Memory B cell (primary cell): ENCODE measurements at regions not wholly inside any gene's neighbourhood (a gene's known extent, or its start where the extent isn't known, plus 50 kb on each side); places are given as distances from the start of the nearest gene placed in this dataset.
"Not testable (repeated sequence)": the region's sequence is repeated elsewhere in the genome, so short reads cannot be mapped to it uniquely, and the experiment has no call there.

Experiments
- ATAC-seq: fragments of 150-1000 bp; cut with Tn5 transposase; 2 replicates; pipeline ENCODE4 v1.10.0; 2021; ENCODE audit warnings: low read depth, mild to moderate bottlenecking, moderate library complexity
- DNase-seq, 2 donors: peaks; one replicate each; pipeline ENCODE4 v3.0.0; 2022; ENCODE audit warnings: low spot score in 2 of 2
- H3K27ac Mint-ChIP-seq: one replicate; pipeline ENCODE4 v1.8.0; 2022; ENCODE audit warnings: mild to moderate bottlenecking, moderate library complexity, mixed read lengths
- H3K27me3 Mint-ChIP-seq: one replicate; pipeline ENCODE4 v1.8.0; 2022; ENCODE audit warnings: mixed read lengths
- H3K36me3 Mint-ChIP-seq: one replicate; pipeline ENCODE4 v1.8.0; 2022; ENCODE audit warnings: mild to moderate bottlenecking, mixed read lengths
- H3K4me1 Mint-ChIP-seq: one replicate; pipeline ENCODE4 v1.8.0; 2022; ENCODE audit warnings: mixed read lengths
- H3K4me3 Mint-ChIP-seq: one replicate; pipeline ENCODE4 v1.8.0; 2022; ENCODE audit warnings: mild to moderate bottlenecking, moderate library complexity, mixed read lengths
- H3K9me3 Mint-ChIP-seq: one replicate; pipeline ENCODE4 v1.8.0; 2022; ENCODE audit warnings: mixed read lengths

DNA sequence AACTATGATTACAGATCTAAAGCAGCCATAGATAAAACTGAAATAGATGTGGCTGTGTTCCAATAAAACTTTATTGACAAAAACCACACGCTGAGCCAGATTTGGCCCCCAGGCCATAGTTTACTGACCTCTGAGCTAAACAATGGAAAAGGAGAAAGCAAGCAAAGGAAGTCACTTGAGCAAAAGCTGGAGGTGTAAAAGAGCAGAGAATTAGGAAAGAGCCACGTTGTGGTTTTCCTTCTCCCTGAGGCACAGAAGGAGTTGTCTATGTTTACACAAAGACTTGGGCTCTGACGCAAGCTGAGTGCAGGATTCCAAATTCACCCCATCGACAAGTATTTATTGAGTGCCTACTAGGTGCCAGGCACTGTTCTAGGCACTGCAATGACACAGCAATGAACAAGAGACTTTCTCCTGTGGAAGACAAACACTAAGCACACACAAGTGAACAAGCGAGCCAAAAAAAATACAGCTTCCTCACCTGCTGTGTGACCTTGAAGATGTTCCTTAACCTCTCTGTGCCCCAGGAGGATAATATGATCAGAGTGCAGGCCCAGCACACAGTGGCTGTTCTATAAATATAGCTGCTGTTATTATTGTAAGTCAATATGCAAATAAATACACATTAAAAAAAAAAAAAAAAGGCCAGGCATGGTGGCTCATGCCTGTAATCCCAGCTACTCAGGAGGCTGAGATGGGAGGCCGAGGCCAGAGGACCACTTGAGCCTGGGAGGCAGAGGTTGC is 75.4 kb upstream of the PTPN1 start:
- H3K9me3 Mint-ChIP-seq = no peaks in the 10 kb centered on the region
- H3K36me3 Mint-ChIP-seq = no peaks in the 10 kb centered on the region
- H3K27ac Mint-ChIP-seq = no peak overlapping the region
- DNase-seq (no peak), ATAC-seq (no peak)
- H3K27me3 Mint-ChIP-seq = peaks cover 17% of the 10 kb centered on the region
- H3K4me3 Mint-ChIP-seq = no peak overlapping the region
- no peaks in the 10 kb centered on the region for H3K4me1 Mint-ChIP-seq

GRCh38 chr20:50435397-50436051 is 74.7 kb upstream of the PTPN1 start:
- ATAC-seq (no peak), DNase-seq (no peak)
- no peak overlapping the region for H3K27ac Mint-ChIP-seq
- H3K36me3 Mint-ChIP-seq = no peaks in the 10 kb centered on the region
- H3K4me1 Mint-ChIP-seq = peaks cover 2% of the 10 kb centered on the region
- no peak overlapping the region for H3K4me3 Mint-ChIP-seq
- no peaks in the 10 kb centered on the region for H3K9me3 Mint-ChIP-seq
- peaks cover 20% of the 10 kb centered on the region for H3K27me3 Mint-ChIP-seq

- H3K36me3 Mint-ChIP-seq = no peaks in the 10 kb centered on the region
- H3K27me3 Mint-ChIP-seq = peaks cover 25% of the 10 kb centered on the region
- H3K27ac Mint-ChIP-seq = no peak overlapping the region
- ATAC-seq (no peak), DNase-seq (no peak)
- H3K4me1 Mint-ChIP-seq = peaks cover 5% of the 10 kb centered on the region
- H3K9me3 Mint-ChIP-seq = no peaks in the 10 kb centered on the region
- H3K4me3 Mint-ChIP-seq = no peak overlapping the region
Observed at GRCh38 chr20:50436052-50436656, 74.0 kb upstream of the PTPN1 start.

DNA sequence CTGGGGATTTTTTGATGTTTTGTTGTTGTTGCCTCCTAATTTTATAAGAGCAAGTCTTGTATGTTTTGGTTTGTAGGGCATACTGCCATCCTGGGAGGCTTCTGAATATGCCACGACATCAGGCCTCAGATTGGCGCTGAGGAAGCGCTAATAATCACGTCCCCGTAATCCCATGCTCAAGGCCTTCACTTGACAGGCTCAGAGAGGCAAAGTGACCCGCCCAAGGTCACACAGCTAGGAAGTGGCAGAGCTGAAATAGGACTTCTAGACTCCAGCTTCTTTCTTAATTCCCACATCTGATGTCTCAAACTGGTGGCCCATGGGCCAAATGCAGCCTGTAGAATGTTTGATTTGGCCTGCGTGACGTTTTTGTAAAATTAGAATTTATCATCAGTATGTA is 73.5 kb upstream of the PTPN1 start:
- ATAC-seq (no peak), DNase-seq (no peak)
- H3K27me3 Mint-ChIP-seq = peaks cover 23% of the 10 kb centered on the region
- H3K9me3 Mint-ChIP-seq = no peaks in the 10 kb centered on the region
- H3K4me1 Mint-ChIP-seq = peaks cover 5% of the 10 kb centered on the region
- no peaks in the 10 kb centered on the region for H3K36me3 Mint-ChIP-seq
- no peak overlapping the region for H3K4me3 Mint-ChIP-seq
- no peak overlapping the region for H3K27ac Mint-ChIP-seq

DNA sequence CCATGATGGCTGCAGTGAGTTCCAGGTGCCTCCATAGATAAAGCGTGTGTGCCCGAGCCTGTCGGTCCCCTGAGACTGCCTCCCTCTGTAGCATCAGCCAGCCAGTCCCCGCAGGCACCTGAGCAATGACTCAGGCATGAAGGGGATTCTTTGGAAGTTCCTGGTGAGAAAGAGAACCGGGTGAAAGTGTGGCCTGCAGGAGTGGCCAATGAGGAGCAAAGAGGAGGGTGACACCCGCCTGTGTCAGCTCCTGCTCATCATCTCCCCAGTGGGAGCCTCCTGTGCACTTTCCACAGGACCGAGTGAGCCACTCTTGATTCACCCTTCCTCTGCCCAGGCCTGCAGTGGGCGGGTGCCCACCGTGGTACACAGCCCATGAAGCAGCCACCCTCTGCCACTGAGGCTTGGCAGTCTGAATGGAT is 71.2 kb upstream of the PTPN1 start:
- no peaks in the 10 kb centered on the region for H3K36me3 Mint-ChIP-seq
- peaks cover 18% of the 10 kb centered on the region for H3K27me3 Mint-ChIP-seq
- no peaks in the 10 kb centered on the region for H3K9me3 Mint-ChIP-seq
- no peak for DNase-seq
- no peak overlapping the region for H3K27ac Mint-ChIP-seq
- H3K4me3 Mint-ChIP-seq = no peak overlapping the region
- no peak for ATAC-seq
- peaks cover 5% of the 10 kb centered on the region for H3K4me1 Mint-ChIP-seq

DNA sequence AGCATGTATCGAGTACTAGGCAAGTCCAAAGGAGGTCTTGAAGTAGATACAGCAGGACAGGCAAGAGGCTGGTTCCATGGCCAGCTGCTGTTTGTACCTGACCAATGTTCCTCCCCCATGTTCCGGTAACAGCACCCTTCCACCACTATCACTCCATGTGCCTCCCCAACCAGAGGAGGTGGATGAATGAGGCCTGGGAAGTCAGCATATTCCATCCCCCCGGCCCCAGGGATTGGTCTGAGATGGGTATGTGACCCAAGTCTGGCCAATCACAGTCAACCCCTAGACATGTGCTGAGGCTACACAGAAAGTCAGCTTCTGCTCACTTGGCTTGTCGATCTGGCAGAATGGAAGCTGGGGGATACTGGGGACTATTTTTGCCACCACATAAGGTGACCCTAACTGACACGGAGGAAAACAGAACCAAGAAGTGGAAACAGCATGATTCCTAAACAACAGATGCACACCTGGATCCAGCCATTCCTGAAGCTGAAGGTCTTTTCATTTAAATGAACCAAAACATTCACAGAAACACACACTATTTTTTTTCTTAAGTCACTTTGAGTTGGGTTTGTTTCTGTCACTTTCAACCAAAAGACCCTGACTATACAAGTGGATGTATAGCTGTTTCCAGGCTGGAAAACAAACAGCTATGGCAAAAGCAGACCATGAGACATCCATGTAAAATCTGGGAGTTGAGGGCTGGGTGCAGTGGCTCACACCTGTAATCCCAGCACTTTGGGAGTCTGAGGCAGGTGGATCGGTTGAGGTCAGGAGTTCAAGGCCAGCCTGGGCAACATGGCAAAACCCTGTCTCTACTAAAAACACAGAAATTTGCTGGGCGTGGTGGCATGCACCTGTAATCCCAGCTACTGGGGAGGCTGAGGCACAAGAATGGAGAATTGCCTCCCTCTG is 70.4 kb upstream of the PTPN1 start:
- Mint-ChIP-seq H3K27me3 (peaks cover 22% of the 10 kb centered on the region), H3K4me3 (no peak overlapping the region), H3K27ac (no peak overlapping the region), H3K4me1 (peaks cover 5% of the 10 kb centered on the region), H3K36me3 (no peaks in the 10 kb centered on the region), H3K9me3 (no peaks in the 10 kb centered on the region)
- ATAC-seq = no peak
- no peak for DNase-seq

DNA sequence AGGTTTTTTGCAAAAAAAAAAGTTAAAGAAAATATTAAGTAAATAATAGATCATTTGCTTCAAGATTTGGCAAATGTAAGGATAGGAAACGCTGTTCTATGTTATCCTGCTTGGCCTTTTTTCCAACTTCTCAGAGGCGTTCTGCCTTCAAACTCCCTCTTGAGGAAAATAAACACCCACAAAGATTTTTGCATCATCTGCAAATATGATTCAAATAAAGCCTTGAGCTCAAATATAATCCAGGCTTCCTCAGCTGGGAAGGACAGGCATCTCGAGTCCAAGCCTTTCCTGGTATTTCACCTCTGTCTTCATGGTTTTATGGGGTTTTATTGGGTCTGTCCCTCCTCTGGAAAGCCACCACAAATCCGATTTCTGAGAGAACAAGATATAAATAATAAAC is 67.7 kb upstream of the PTPN1 start:
- DNase-seq = no peak
- ATAC-seq = no peak
- H3K27ac Mint-ChIP-seq = no peak overlapping the region
- peaks cover 24% of the 10 kb centered on the region for H3K27me3 Mint-ChIP-seq
- H3K4me3 Mint-ChIP-seq = no peak overlapping the region
- peaks cover 2% of the 10 kb centered on the region for H3K36me3 Mint-ChIP-seq
- H3K4me1 Mint-ChIP-seq = peaks cover 5% of the 10 kb centered on the region
- H3K9me3 Mint-ChIP-seq = no peaks in the 10 kb centered on the region

DNA sequence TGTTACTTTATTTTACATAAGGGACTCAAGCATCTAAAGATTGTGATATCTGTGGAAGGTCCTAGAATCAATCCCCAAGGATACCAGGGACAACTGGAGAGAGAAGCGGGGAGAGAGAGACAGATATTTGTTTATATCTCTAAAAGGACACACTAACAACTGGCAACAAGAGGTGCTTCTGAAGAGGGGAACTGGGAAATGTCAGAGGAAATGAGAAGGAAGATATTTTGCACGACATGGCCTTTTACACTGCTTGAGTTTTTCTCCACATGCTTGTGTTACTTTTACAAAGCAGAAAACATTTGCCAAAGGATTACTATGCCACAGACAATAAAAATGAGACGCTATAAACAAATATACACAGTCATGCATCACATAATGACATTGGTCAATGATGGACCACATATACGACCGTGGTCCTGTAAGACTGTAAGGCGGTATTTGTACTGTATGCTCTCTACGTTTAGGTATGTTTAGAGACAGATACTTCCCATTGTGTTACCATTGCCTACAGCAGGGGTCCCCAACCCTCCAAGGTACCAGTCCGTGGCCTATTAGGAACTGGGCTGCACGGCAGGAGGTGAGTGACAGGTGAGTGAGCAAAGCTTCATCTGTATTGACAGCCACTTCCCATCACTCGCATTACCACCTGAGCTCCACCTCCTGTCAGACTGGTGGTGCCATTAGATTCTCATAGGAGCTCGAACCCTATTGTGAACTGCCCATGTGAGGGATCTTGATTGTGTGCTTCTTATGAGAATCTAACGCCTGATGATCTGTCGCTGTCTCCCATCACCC is 64.6 kb upstream of the PTPN1 start:
- Mint-ChIP-seq H3K27me3 (peaks cover 29% of the 10 kb centered on the region), H3K4me3 (no peak overlapping the region), H3K27ac (no peak overlapping the region), H3K36me3 (peaks cover 5% of the 10 kb centered on the region), H3K9me3 (no peaks in the 10 kb centered on the region), H3K4me1 (peaks cover 3% of the 10 kb centered on the region)
- DNase-seq (no peak), ATAC-seq (no peak)

DNA sequence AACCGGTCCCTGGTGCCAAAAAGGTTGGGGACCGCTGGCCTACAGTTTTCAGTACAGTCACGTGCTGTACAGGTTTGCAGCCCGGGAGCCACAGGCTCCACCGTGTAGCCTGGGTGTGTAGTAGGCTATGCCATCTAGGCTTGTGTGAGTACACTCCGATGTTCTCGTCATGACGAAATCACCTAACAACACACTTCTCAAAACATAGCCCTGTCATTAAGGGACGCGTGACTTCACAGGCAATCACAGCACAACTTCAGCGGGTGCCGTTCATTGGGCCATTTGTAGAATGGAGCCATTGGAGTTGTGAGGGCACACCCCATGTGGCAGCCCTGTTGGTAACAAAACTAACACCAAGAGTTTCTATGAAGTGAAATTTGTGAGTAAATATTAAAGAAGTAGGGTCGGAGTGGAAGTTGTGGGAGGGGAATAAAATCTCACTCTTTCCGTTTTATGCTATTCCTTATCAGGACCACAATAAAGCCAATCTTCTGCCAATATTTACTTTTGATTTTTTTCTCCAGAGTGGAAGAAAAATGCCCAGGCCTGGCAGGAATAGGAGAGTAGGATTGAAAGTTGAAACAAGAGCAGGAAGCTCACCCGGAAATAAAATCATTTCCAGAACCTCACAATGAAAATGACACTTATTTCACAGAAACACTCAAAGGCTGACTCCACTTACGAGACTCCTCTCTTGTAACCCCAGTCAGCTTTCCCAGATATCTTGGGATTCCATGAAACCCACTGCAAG is 63.7 kb upstream of the PTPN1 start:
- DNase-seq = no peak
- no peaks in the 10 kb centered on the region for H3K9me3 Mint-ChIP-seq
- peaks cover 5% of the 10 kb centered on the region for H3K36me3 Mint-ChIP-seq
- H3K4me1 Mint-ChIP-seq = peaks cover 8% of the 10 kb centered on the region
- H3K27ac Mint-ChIP-seq = no peak overlapping the region
- no peak for ATAC-seq
- H3K27me3 Mint-ChIP-seq = peaks cover 28% of the 10 kb centered on the region
- no peak overlapping the region for H3K4me3 Mint-ChIP-seq

DNA sequence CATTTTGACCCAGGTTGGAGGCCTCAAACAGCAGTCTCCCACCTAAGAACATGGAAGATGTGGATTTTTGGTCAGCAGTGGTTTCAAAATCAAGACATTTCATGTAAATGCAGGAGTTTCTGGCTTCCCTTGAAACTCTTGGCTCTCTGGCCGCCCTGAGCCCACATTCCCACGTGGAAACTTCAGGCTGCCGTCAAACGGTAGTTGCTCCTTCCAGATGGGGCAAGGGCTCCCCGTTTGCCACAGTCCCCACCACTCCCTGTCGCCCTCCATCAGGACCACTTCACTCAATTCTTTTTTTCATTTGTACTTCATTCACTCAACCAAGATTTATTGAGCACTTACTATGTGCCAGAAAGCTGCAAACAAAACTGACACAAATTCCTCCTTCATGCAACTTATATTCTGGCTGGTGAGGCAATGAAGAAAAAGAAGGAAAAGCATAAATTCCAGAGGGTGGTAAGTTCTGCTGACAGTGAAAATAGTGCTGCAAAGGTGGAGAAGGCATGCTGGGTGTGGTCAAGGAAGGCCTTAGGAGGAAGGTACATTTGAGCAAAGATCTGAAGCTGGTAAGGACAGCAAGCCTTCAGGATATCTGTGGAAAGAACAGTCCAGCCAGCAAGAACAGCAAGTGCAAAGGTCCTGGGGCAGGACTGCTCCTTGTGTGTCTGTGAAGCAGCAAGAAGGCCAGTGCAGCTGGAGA is 62.9 kb upstream of the PTPN1 start:
- peaks cover 29% of the 10 kb centered on the region for H3K27me3 Mint-ChIP-seq

DNA sequence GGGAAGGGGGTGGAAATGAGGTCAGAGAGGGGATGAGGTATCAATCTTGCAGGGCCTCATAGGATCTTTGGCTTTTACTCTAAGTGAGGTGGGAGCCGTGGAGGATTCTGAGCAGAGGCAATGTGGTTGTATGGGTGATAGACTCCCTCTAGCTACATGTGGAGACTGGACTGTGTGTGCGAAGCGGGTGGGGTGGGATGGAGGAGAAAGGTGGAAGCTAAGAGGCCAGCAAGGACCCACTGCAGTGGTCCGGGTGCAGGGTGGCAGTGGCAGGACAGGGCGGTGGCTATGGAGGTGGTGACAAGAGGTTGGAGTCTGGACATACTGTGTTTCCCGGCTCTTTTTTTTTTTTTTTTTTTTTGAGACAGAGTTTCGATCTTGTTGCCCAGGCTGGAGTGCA is 62.4 kb upstream of the PTPN1 start:
- H3K4me1 Mint-ChIP-seq = peaks cover 12% of the 10 kb centered on the region
- no peak overlapping the region for H3K27ac Mint-ChIP-seq
- no peak overlapping the region for H3K4me3 Mint-ChIP-seq
- peaks cover 29% of the 10 kb centered on the region for H3K27me3 Mint-ChIP-seq
- H3K36me3 Mint-ChIP-seq = peaks cover 5% of the 10 kb centered on the region
- DNase-seq (no peak), ATAC-seq (no peak)
- H3K9me3 Mint-ChIP-seq = no peaks in the 10 kb centered on the region

More for the DNA sequence above, 62.9 kb upstream of the PTPN1 start:
- DNase-seq = no peak
- no peak for ATAC-seq
- no peak overlapping the region for H3K4me3 Mint-ChIP-seq
- peaks cover 12% of the 10 kb centered on the region for H3K4me1 Mint-ChIP-seq
- H3K36me3 Mint-ChIP-seq = peaks cover 5% of the 10 kb centered on the region
- H3K27ac Mint-ChIP-seq = no peak overlapping the region
- no peaks in the 10 kb centered on the region for H3K9me3 Mint-ChIP-seq

GRCh38 chr20:50448625-50449403 is 61.4 kb upstream of the PTPN1 start:
- H3K4me1 Mint-ChIP-seq = peaks cover 12% of the 10 kb centered on the region
- peaks cover 34% of the 10 kb centered on the region for H3K27me3 Mint-ChIP-seq
- H3K36me3 Mint-ChIP-seq, H3K9me3 Mint-ChIP-seq, H3K27ac Mint-ChIP-seq, H3K4me3 Mint-ChIP-seq, DNase-seq, ATAC-seq: not testable (repeated sequence)
